Endometrium (tissue), 2 donors: ENCODE measurements at regions not wholly inside any gene's neighbourhood (a gene's known extent, or its start where the extent isn't known, plus 50 kb on each side); places are given as distances from the start of the nearest gene placed in this dataset.
"Not testable (repeated sequence)": the region's sequence is repeated elsewhere in the genome, so short reads cannot be mapped to it uniquely, and the experiment has no call there.

Experiments used
- FAIRE-seq: peaks from 2 replicates; lab custom pipeline; 2012; peaks lifted over from hg19 to GRCh38; lab: Jason Lieb, UNC
- donor health status: control.
- donor health status: control.

DNA sequence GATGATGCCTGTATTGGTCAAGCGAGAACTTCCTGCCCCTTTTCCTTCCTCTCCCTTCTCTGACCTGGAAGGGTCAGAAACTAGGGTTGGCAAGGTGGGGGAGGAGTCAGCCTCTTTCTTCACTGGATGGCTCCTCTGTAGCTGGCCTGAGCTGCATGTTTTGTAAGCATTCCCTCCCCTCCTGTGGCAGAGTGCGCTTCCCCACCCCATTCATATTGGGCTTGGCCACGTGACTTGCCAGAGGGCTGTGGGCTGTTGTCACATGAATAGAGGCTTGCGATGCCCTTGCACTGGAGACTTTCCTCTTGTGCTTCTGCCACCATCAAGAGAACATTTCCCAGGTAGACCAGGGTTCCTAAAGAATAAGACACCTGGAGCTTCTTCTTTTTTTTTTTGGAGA lies 111.3 kb upstream of the PODXL start:
- no peak for FAIRE-seq

DNA sequence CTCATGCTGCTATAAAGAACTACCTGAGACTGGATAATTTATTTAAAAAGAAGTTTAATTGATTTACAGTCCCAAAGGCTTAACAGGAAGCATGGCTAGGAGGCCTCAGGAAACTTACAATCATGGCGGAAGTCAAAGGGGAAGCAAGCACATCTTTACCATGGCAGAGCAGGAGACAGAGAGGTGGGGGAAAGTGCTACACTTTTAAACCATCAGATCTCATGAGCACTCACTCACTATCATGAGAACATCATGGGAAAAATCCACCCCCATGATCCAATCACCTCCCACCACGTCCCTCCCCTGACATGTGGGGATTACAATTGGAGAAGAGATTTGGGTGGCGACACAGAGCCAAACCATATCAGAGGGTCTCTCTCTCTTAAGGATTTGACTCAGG lies 108.6 kb upstream of the PODXL start:
- FAIRE-seq, result no peak

GRCh38 chr7:131664570-131664969 lies 108.1 kb upstream of the PODXL start:
- no peak for FAIRE-seq

DNA sequence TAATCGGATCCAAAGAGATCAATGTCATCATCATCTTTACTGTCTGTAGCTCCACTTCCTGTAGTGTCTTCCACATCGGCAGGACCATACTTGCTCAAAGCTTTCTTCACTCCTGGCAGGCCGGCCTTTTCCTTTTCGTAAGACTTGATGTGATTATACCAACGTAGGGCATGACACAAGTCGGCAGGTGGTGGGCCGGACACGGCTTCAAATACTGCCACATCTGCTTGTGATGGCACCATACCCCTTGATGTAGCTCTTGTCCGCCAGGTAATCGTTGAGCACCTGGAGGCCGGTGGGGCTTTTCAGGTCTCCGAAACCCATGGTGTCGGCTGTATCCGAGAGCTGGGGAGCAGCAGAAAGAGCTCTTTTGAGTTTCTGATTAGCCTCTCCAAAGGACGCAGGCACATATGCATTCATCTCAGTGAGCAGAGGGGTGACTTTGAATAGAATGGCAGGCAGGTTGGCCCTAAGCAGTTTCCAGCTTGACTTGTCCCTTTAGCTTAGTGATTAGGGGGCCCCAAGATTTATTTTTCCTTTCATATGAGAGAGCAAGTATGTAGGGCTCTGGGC lies 106.0 kb upstream of the PODXL start:
- FAIRE-seq, result not testable (repeated sequence)

- no peak for FAIRE-seq
Measured at GRCh38 chr7:131657881-131658280, 101.5 kb upstream of the PODXL start.

DNA sequence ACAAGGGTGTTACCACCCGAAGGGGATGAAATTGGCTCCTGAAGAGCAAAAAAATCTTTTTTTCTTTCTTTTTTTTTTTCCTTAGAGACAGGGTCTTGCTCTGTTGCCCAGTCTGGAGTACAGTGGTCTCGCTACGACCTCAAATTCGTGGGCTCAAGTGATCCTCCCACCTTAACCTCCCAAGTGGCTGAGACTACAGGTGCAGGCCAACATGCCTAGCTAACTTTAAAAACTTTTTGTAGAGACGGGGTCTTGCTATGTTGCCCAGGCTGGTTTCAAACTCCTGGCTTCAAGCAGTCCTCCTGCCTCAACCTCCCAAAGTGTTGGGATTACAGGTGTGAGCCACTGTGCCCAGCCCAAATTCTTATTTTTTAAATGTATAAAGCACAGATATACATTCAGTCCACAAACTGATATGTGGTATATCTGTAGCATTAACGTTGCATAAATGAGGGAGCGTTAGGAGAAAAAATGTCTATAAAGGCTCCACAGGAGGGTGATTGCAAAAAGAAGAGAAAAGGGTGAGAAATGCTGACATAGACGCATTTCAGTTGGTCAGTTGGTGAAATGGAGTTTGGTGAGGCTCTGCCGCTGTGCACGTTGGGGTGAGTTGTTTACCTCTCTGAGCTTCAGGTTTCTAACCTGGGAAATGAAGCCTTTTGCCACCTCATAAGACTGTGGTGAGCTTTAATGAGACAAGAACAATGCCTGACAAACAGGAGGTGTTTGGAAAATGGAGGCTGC lies 100.7 kb upstream of the PODXL start:
- FAIRE-seq, result no peak

DNA sequence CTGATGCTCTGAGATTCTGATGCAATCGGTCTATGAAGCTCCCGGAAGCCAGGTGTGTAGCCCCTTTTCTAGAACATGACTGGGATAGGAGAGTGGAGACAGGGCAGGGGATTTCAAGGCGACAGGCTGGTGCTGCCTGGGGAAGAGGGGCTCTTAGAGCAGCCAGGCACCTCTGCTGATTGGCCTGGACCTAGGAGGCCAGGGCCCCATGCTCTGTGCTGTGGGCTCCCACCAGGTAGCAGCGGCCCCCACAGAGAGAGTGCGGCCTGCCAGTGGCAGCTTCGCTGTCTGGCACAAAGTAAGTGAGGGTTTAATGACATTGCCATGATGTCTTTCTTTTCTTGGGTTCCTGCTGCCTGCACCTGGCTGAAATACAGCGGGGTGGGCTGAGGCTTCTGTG lies 99.4 kb upstream of the PODXL start:
- no peak for FAIRE-seq

DNA sequence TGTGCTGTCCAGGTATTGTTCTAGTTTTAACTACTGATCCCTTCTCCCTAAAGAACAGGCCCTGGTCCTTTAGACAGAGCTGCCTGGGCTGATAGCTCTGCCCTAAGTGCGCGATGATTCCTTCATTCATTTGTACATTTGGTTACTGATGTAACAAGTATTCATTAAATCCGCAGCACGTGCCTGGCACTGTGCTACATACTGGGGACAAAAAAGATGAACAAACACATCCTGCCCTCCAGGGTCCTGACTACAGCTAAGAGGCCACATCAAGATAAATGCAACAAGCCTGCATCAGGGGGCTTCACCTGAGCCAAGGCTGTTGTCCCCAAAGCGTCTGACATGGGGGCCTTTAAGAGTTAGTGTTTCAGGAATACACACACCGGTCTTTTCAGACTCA lies 99.0 kb upstream of the PODXL start:
- FAIRE-seq, result no peak

GRCh38 chr7:131654668-131655326 lies 98.4 kb upstream of the PODXL start:
- no peak for FAIRE-seq

- FAIRE-seq, result no peak
Measured at GRCh38 chr7:131654249-131654558, 97.8 kb upstream of the PODXL start.

- FAIRE-seq, result no peak
Measured at GRCh38 chr7:131653418-131654248, 97.2 kb upstream of the PODXL start.

GRCh38 chr7:131652934-131653333 lies 96.5 kb upstream of the PODXL start:
- FAIRE-seq, result no peak

DNA sequence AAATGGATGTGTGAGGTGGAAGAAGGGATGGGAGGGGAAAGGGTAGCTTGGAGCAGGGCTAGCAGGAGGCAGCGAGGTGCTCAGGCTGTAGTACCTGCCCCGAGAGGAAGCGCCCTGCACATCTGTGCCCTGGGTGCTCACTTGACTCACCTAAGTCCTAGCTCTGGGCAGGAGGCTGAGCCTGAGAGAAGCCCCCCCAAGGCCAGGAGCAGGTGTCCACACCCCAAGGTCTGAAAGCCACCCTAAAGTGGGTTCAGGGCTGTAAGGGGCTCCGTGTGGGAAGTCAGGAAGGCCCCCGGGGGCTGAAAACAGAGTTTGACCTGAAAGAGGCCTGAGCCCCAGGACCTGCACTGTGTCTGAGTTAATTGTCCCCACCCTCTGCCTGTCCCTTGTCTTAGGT lies 95.8 kb upstream of the PODXL start:
- FAIRE-seq, result no peak

DNA sequence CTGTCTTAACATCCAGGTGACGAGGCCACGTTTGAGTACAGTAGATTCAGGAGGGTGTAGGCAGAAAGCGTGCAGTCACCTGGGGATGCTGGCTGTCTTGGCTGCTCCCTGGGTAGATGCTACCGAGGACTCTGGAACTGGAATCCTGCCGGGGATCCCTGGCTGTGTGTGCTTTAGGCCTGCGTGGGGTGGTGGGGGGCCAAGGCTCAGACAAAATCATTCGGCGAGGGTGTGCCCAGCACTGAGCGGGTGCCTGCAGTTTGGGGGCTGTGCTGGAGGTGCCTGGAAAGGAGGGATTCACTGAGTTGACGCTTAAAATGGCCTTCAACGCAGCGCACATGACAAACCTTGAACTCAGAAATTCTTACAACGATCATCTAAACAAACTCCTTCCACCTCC lies 93.5 kb upstream of the PODXL start:
- no peak for FAIRE-seq

- FAIRE-seq, result no peak
Measured at GRCh38 chr7:131649003-131649541, 92.6 kb upstream of the PODXL start.

DNA sequence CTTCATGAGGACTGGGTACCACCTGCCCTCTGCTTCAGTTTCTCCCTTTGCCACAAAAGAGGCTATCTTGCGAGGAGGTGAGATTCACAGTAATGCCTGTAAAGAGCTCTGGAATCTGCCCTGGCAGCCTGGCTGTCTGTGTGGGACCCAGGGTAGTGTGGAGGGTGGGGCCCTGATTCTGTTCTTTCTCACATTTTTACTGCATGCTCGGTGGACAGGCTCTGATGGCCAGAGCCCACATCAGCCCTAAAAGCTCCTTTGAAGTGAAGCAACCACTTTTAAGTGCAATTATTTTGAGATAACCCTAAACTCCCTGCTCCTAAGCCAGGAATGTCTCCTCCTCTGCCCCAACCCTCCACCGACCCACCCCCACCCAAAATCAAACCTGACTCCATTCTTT lies 92.1 kb upstream of the PODXL start:
- no peak for FAIRE-seq

GRCh38 chr7:131646203-131646602 lies 89.8 kb upstream of the PODXL start:
- FAIRE-seq, result no peak

DNA sequence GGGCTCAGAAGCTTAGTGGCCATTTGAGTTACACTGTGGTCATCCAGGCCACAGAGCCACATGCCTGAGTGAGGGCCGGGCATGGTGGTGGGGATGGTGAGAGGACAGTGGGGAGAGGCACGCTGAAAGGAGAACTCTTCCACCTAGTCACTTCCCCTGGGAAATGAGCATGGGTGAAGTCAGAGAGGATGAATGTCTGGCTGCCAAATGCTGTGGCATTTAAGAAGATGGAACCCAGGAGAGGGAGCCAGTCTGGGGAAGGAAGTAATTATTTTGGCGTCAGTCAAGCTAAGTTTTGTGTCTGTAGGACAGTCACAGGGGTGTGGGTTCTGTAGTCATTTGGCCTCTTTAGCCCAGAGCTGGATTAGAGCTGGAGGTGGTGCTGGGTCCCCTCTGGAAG lies 86.0 kb upstream of the PODXL start:
- FAIRE-seq, result no peak

GRCh38 chr7:131640686-131641085 lies 84.3 kb upstream of the PODXL start:
- no peak for FAIRE-seq

GRCh38 chr7:131638641-131639430 lies 82.4 kb upstream of the PODXL start:
- no peak for FAIRE-seq

DNA sequence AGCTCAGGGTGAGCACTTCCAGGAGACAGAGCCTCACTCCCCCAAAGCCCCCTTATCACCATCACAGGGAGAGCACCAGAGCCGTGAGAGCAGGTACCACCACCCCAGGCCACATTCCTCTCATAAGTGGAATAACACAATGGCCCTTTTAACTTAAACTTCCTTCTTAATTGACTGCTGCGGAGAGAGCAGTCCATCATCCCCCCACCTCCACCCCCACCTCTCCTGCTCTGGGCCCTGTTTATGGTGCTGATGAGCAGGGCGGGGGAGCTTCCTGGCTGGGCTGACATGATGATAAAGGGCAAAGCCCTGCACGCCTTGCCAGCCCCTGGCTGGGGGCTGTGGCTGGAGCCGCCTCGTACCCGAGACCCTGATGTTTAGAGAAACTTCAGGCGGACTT lies 81.4 kb upstream of the PODXL start:
- FAIRE-seq, result no peak

DNA sequence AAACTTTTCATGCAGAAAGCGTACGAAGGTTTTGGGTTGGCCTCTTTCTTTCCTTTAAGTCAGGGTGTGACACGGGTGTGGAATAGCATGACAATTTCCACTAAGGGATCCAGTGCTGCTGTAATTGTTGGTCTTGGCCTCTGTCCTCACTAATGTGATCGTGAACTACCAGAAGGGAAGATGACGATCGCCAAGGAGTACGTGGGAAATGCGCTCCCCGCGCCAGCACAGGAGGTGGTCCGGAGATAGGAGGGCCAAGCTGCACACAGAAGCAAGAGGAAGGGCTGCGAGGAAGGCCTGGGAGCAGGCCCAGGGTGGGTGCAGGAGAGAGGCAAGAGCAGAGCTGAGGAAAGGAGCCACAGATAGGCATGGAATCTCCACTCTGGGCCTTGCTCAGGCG lies 79.7 kb upstream of the PODXL start:
- no peak for FAIRE-seq
